ENCODE measurements at regions not wholly inside any gene's neighbourhood (a gene's known extent, or its start where the extent isn't known, plus 50 kb on each side); places are given as distances from the start of the nearest gene placed in this dataset.

GRCh38 chr11:56932572-56933220, 56.0 kb upstream of the OR5AK2 start:
- DNase-seq (ENCODE audit: low read depth): peak; percentile 60

- DNase-seq (ENCODE audit: low read depth): no peak
Measured at GRCh38 chr11:56923116-56923515, 65.6 kb upstream of the OR5AK2 start.

- DNase-seq (ENCODE audit: low read depth): no peak
Measured at GRCh38 chr11:56922421-56922820, 66.3 kb upstream of the OR5AK2 start.

GRCh38 chr11:56917708-56918400, 70.9 kb upstream of the OR5AK2 start:
- DNase-seq (ENCODE audit: low read depth): no peak

GRCh38 chr11:56916587-56916986, 72.1 kb upstream of the OR5AK2 start:
- no peak for DNase-seq (ENCODE audit: low read depth)

- DNase-seq (ENCODE audit: low read depth): no peak
Measured at GRCh38 chr11:56916162-56916561, 72.6 kb upstream of the OR5AK2 start.

GRCh38 chr11:56911312-56911711, 77.4 kb upstream of the OR5AK2 start:
- DNase-seq (ENCODE audit: low read depth): no peak

GRCh38 chr11:56910785-56911184, 77.9 kb upstream of the OR5AK2 start:
- no peak for DNase-seq (ENCODE audit: low read depth)

GRCh38 chr11:56910046-56910773, 78.5 kb upstream of the OR5AK2 start:
- DNase-seq (ENCODE audit: low read depth): no peak

- DNase-seq (ENCODE audit: low read depth): no peak
Measured at GRCh38 chr11:56909563-56909962, 79.2 kb upstream of the OR5AK2 start.

- DNase-seq (ENCODE audit: low read depth): no peak
Measured at GRCh38 chr11:56909080-56909479, 79.6 kb upstream of the OR5AK2 start.

- DNase-seq (ENCODE audit: low read depth): no peak
Measured at GRCh38 chr11:56906683-56907148, 82.0 kb upstream of the OR5AK2 start.

- no peak for DNase-seq (ENCODE audit: low read depth)
Measured at GRCh38 chr11:56905936-56906335, 82.8 kb upstream of the OR5AK2 start.

GRCh38 chr11:56905442-56905841, 83.3 kb upstream of the OR5AK2 start:
- no peak for DNase-seq (ENCODE audit: low read depth)

- DNase-seq (ENCODE audit: low read depth): no peak
Measured at GRCh38 chr11:56898856-56899255, 89.9 kb upstream of the OR5AK2 start.

- no peak for DNase-seq (ENCODE audit: low read depth)
Measured at GRCh38 chr11:56890584-56891305, 98.0 kb upstream of the OR5AK2 start.

GRCh38 chr11:56889986-56890385, 98.7 kb upstream of the OR5AK2 start:
- DNase-seq (ENCODE audit: low read depth): no peak

GRCh38 chr11:56887940-56888339, 100.8 kb upstream of the OR5AK2 start:
- DNase-seq (ENCODE audit: low read depth): no peak

GRCh38 chr11:56886455-56886854, 102.3 kb upstream of the OR5AK2 start:
- DNase-seq (ENCODE audit: low read depth): no peak

- DNase-seq (ENCODE audit: low read depth): no peak
Measured at GRCh38 chr11:56885854-56886253, 102.9 kb upstream of the OR5AK2 start.

- no peak for DNase-seq (ENCODE audit: low read depth)
Measured at GRCh38 chr11:56885177-56885576, 103.5 kb upstream of the OR5AK2 start.

- DNase-seq (ENCODE audit: low read depth): no peak
Measured at GRCh38 chr11:56883371-56883987, 105.2 kb upstream of the OR5AK2 start.

All from iris pigment epithelial cell (primary cell).